ENCODE measurements at regions not wholly inside any gene's neighbourhood (a gene's known extent, or its start where the extent isn't known, plus 50 kb on each side); places are given as distances from the start of the nearest gene placed in this dataset.
A peak's percentile ranks its signal among the peaks of the same experiment; 100 is the strongest.

- no peak for DNase-seq
Measured at GRCh38 chr3:107062787-107063186, 314.5 kb upstream of the CCDC54 start.

GRCh38 chr3:107063351-107063750, 313.9 kb upstream of the CCDC54 start:
- DNase-seq = no peak

GRCh38 chr3:107064405-107065060, 312.7 kb upstream of the CCDC54 start:
- DNase-seq = peak; percentile 61

GRCh38 chr3:107065094-107065861, 312.0 kb upstream of the CCDC54 start:
- DNase-seq = no peak

GRCh38 chr3:107067421-107067820, 309.8 kb upstream of the CCDC54 start:
- DNase-seq = no peak

- DNase-seq = no peak
Measured at GRCh38 chr3:107068980-107069379, 308.3 kb upstream of the CCDC54 start.

- DNase-seq = no peak
Measured at GRCh38 chr3:107076946-107077345, 300.3 kb upstream of the CCDC54 start.

GRCh38 chr3:107077391-107077790, 299.8 kb upstream of the CCDC54 start:
- DNase-seq = no peak

- no peak for DNase-seq
Measured at GRCh38 chr3:107082527-107082926, 294.7 kb upstream of the CCDC54 start.

- no peak for DNase-seq
Measured at GRCh38 chr3:107085261-107085660, 292.0 kb upstream of the CCDC54 start.

- DNase-seq = no peak
Measured at GRCh38 chr3:107092121-107092520, 285.1 kb upstream of the CCDC54 start.

- DNase-seq = no peak
Measured at GRCh38 chr3:107098864-107099263, 278.4 kb upstream of the CCDC54 start.

- no peak for DNase-seq
Measured at GRCh38 chr3:107100137-107100536, 277.1 kb upstream of the CCDC54 start.

- no peak for DNase-seq
Measured at GRCh38 chr3:107100573-107100972, 276.7 kb upstream of the CCDC54 start.

- DNase-seq = no peak
Measured at GRCh38 chr3:107103786-107104185, 273.5 kb upstream of the CCDC54 start.

GRCh38 chr3:107106316-107106715, 270.9 kb upstream of the CCDC54 start:
- no peak for DNase-seq

GRCh38 chr3:107106907-107107306, 270.3 kb upstream of the CCDC54 start:
- no peak for DNase-seq

- no peak for DNase-seq
Measured at GRCh38 chr3:107110596-107111305, 266.5 kb upstream of the CCDC54 start.

GRCh38 chr3:107111872-107112271, 265.4 kb upstream of the CCDC54 start:
- DNase-seq = no peak

GRCh38 chr3:107112356-107112755, 264.9 kb upstream of the CCDC54 start:
- DNase-seq = no peak

- DNase-seq = no peak
Measured at GRCh38 chr3:107116251-107116650, 261.0 kb upstream of the CCDC54 start.

GRCh38 chr3:107117156-107117555, 260.1 kb upstream of the CCDC54 start:
- DNase-seq = no peak

GRCh38 chr3:107117922-107118536, 259.2 kb upstream of the CCDC54 start:
- no peak for DNase-seq

- no peak for DNase-seq
Measured at GRCh38 chr3:107124885-107125284, 252.4 kb upstream of the CCDC54 start.
